Adrenal gland (tissue), 9 donors: ENCODE measurements at regions not wholly inside any gene's neighbourhood (a gene's known extent, or its start where the extent isn't known, plus 50 kb on each side); places are given as distances from the start of the nearest gene placed in this dataset.

Experiments used
- DNase-seq, 7 donors: peaks; one replicate each; pipeline ENCODE4 v3.0.0-alpha.2; 2019 to 2020
- H3K27ac ChIP-seq, 5 donors: fragments of 200-600 bp; sonication (generic) in 4 of 5; 1 replicate in 3 of 5; 2 replicates in 2 of 5; pipeline versions ENCODE4 v1.5.1 to v1.8.0; 2016 to 2020; ENCODE audit warnings: mild to moderate bottlenecking in 1 of 5
- H3K27me3 ChIP-seq: fragments of 200-600 bp; 2 replicates; pipeline ENCODE4 v1.8.0; 2021
- H3K36me3 ChIP-seq, 2 donors: fragments of 200-600 bp; replicated peaks in 1 of 2; 1 replicate in 1 of 2; 2 replicates in 1 of 2; pipeline versions ENCODE4 v1.5.1 to v1.8.0; 2018 to 2022
- H3K4me1 ChIP-seq, 2 donors: fragments of 200-600 bp; replicated peaks in 1 of 2; 1 replicate in 1 of 2; 2 replicates in 1 of 2; pipeline versions ENCODE4 v1.5.1 to v1.8.0; 2018 to 2021
- H3K4me3 ChIP-seq, 4 donors: fragments of 200-600 bp; sonication (generic) in 3 of 4; one replicate each; pipeline ENCODE4 v1.5.1; 2016 to 2018
- H3K9me3 ChIP-seq, 3 donors: fragments of 200-600 bp; sonication (generic) in 1 of 3; replicated peaks in 1 of 3; 1 replicate in 2 of 3; 2 replicates in 1 of 3; pipeline versions ENCODE4 v1.5.1 to v1.8.0; 2016 to 2021
- CTCF ChIP-seq, 6 experiments: fragments of 450-650 bp in 4 of 6; fragments of 200-600 bp in 2 of 6; sonication (generic) in 1 of 6; IDR thresholded peaks; 1 replicate in 5 of 6; 2 replicates in 1 of 6; pipeline versions ENCODE4 v1.5.1 to v1.8.0; 2016 to 2021; ENCODE audit warnings: antibody characterized with exemption in 6 of 6, mild to moderate bottlenecking in 2 of 6, moderate library complexity in 1 of 6
- POLR2A ChIP-seq, 2 donors: fragments of 450-650 bp; IDR thresholded peaks; one replicate each; pipeline ENCODE4 v1.6.1; 2017; ENCODE audit warnings: antibody characterized with exemption in 2 of 2, mild to moderate bottlenecking in 2 of 2, moderate library complexity in 1 of 2
- WGBS, 4 donors: extraction: QIAGEN DNeasy Blood & Tissue Kit in 2 of 4; methylation state at CpG; one replicate each; pipeline versions ENCODE4 v1.1.5 to v1.1.7; 2013 to 2017; 5-methylcytosine and 5-hydroxymethylcytosine counted together
- intact Hi-C, 2 donors: fragments of 100-400 bp; cut with DNase I; formaldehyde crosslinking; loops; one replicate each; pipeline versions ENCODE4 v1.14.1 to v1.15.0; 2022 to 2023
- donor health status: healthy with polysubstance abuse.
- donor health status: Bipolar disorder and iron deficiency.
- donor health status: DM: yes; HTN: yes; CAD: no.
- donor health status: DM: no; HTN: no; CAD: no.
- donor health status: DM: no; HTN: no; CAD: no.

GRCh38 chr2:164012581-164012980 is 276.8 kb upstream of the FIGN start:
- no peak overlapping the region for H3K27ac ChIP-seq
- no peaks in the 10 kb centered on the region for H3K36me3 ChIP-seq
- DNase-seq: no peak
- TF ChIP-seq POLR2A (IDR thresholded peaks at IDR 0.05) (no peak), CTCF (IDR thresholded peaks at IDR 0.05) (no peak)
- H3K4me1 ChIP-seq: no peaks in the 10 kb centered on the region
- WGBS, 4 donors: 72 to 88% (median 77%) methylated on average over 3 of the region's 3 CpGs
- H3K27me3 ChIP-seq: no peaks in the 10 kb centered on the region
- intact Hi-C loops: no loop called here
- H3K9me3 ChIP-seq: peaks cover 0 to 8% (median 0%) of the 10 kb centered on the region in 3 donors
- no peak overlapping the region for H3K4me3 ChIP-seq

- Histone ChIP-seq H3K27ac (no peak overlapping the region), H3K4me3 (no peak overlapping the region), H3K9me3 (peaks cover 0 to 8% (median 0%) of the 10 kb centered on the region in 3 donors), H3K27me3 (no peaks in the 10 kb centered on the region), H3K4me1 (no peaks in the 10 kb centered on the region), H3K36me3 (no peaks in the 10 kb centered on the region)
- intact Hi-C loops: no loop called here
- no peak for DNase-seq
- TF ChIP-seq POLR2A (IDR thresholded peaks at IDR 0.05) (no peak), CTCF (IDR thresholded peaks at IDR 0.05) (no peak)
- WGBS, 4 donors: 61 to 81% (median 68%) methylated on average over 7 of the region's 7 CpGs
These were observed 274.0 kb upstream of the FIGN start for GRCh38 chr2:164009756-164010337.

- 71 to 77% (median 74%) methylated on average over 4 of the region's 4 CpGs for WGBS, 4 donors
- intact Hi-C loops: no loop called here
- Histone ChIP-seq H3K4me3 (no peak overlapping the region), H3K9me3 (peaks cover 0 to 8% (median 0%) of the 10 kb centered on the region in 3 donors), H3K27me3 (no peaks in the 10 kb centered on the region), H3K27ac (no peak overlapping the region), H3K4me1 (no peaks in the 10 kb centered on the region), H3K36me3 (no peaks in the 10 kb centered on the region)
- no peak for DNase-seq
- no peak for TF ChIP-seq CTCF (IDR thresholded peaks at IDR 0.05)
- TF ChIP-seq POLR2A (IDR thresholded peaks at IDR 0.05): no peak
These were observed 272.9 kb upstream of the FIGN start for GRCh38 chr2:164008752-164009151.

- no peak overlapping the region for H3K27ac ChIP-seq
- intact Hi-C loops: no loop called here
- no peaks in the 10 kb centered on the region for H3K4me1 ChIP-seq
- no peak overlapping the region for H3K4me3 ChIP-seq
- no peaks in the 10 kb centered on the region for H3K27me3 ChIP-seq
- WGBS, 4 donors: 59 to 79% (median 70%) methylated on average over 2 of the region's 2 CpGs
- DNase-seq: no peak
- no peaks in the 10 kb centered on the region for H3K36me3 ChIP-seq
- peaks cover 0 to 8% (median 0%) of the 10 kb centered on the region in 3 donors for H3K9me3 ChIP-seq
- TF ChIP-seq POLR2A (IDR thresholded peaks at IDR 0.05) (no peak), CTCF (IDR thresholded peaks at IDR 0.05) (no peak)
These were observed 270.9 kb upstream of the FIGN start for GRCh38 chr2:164006704-164007103.
